DND-41 (cell line): ENCODE measurements at regions not wholly inside any gene's neighbourhood (a gene's known extent, or its start where the extent isn't known, plus 50 kb on each side); places are given as distances from the start of the nearest gene placed in this dataset.

Experiments
- ATAC-seq: fragments of 200-7000 bp; cut with Tn5 transposase; 3 replicates; pipeline ENCODE4 v1.9.1; 2021; ENCODE audit warnings: low read depth; ENCODE audit not compliant: insufficient read depth
- DNase-seq: peaks from one replicate; pipeline ENCODE4 v3.0.0-alpha.2; 2020
- H2AFZ ChIP-seq: 2 replicates; pipeline ENCODE4 v1.6.0; 2012; ENCODE audit warnings: low read depth, low read length
- H3K27ac ChIP-seq: 2 replicates; pipeline ENCODE4 v1.5.1; 2012; ENCODE audit warnings: low read length, inconsistent platforms
- H3K27me3 ChIP-seq: fragments of 200-600 bp; sonication (generic); 2 replicates; pipeline ENCODE4 v1.6.0; 2012; ENCODE audit warnings: low read length, mild to moderate bottlenecking, inconsistent platforms; ENCODE audit not compliant: insufficient read depth, poor library complexity
- H3K36me3 ChIP-seq: 2 replicates; pipeline ENCODE4 v1.5.1; 2012; ENCODE audit warnings: low read length, inconsistent platforms; ENCODE audit not compliant: insufficient read depth
- H3K4me1 ChIP-seq: 2 replicates; pipeline ENCODE4 v1.5.1; 2012; ENCODE audit warnings: mild to moderate bottlenecking, low read length; ENCODE audit not compliant: insufficient read depth
- H3K4me2 ChIP-seq: 2 replicates; pipeline ENCODE4 v1.6.0; 2012; ENCODE audit warnings: mild to moderate bottlenecking, moderate library complexity, low read length, inconsistent platforms; ENCODE audit not compliant: insufficient read depth
- H3K4me3 ChIP-seq, 2 experiments: fragments of 200-600 bp in 1 of 2; shearing (Covaris generic) in 1 of 2; 2 replicates each; pipeline ENCODE4 v1.5.1; 2012 to 2016; ENCODE audit warnings: inconsistent platforms in 2 of 2, low read length in 2 of 2, mild to moderate bottlenecking in 2 of 2, low read depth in 1 of 2, moderate library complexity in 1 of 2
- H3K79me2 ChIP-seq: 2 replicates; pipeline ENCODE4 v1.6.0; 2012; ENCODE audit warnings: low read length, inconsistent platforms; ENCODE audit not compliant: insufficient read depth
- H3K9ac ChIP-seq: 2 replicates; pipeline ENCODE4 v1.6.0; 2012; ENCODE audit warnings: low read depth, mild to moderate bottlenecking, inconsistent platforms, low read length, moderate library complexity
- H3K9me3 ChIP-seq: 2 replicates; pipeline ENCODE4 v1.5.1; 2012; ENCODE audit warnings: low read length, moderate library complexity, mild to moderate bottlenecking, inconsistent platforms; ENCODE audit not compliant: insufficient read depth, severe bottlenecking
- H4K20me1 ChIP-seq: 2 replicates; pipeline ENCODE4 v1.6.0; 2012; ENCODE audit warnings: low read length; ENCODE audit not compliant: insufficient read depth
- EZH2 ChIP-seq: IDR thresholded peaks from 3 replicates; pipeline ENCODE4 v1.6.1; 2012; ENCODE audit warnings: borderline replicate concordance, low read depth, mild to moderate bottlenecking, moderate library complexity, low read length, inconsistent platforms; ENCODE audit not compliant: severe bottlenecking
- TF ChIP-seq, protein P1 (sequence below): IDR thresholded peaks from 2 replicates; pipeline ENCODE4 v1.5.1; 2012; ENCODE audit warnings: borderline replicate concordance, low read length, moderate library complexity, mild to moderate bottlenecking; ENCODE audit not compliant: poor library complexity, severe bottlenecking; ENCODE audit errors: extremely low read depth

DNA sequence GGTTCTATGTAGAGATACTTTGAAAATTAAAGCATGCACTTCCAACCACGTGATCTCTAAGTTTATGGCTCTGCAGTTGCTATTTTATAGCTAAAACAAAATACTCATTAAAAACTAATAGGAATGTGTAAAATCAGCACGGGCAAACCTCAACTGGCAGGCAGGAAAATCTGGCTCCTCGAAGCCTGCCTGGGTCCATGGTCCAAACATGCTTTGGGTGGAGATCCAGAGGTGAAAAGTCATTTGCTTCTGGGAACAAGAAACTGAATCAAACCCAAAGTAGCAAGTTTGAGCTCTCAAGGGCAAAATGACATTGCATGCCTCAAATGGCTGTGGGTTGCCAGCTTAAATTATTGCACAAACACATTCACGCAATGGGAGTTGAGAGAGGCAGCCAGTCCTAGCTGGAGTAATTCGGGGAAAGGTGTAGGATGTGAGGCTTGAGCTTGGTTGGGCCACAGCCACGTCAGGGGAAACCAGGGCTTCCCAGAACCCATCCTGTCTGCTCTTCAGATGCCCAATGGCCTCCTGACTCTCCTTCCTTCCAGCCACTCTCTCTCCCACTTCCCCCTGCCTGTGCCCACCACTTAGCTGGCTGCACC is 75.2 kb upstream of the LCLAT1 start:
- no peak overlapping the region for H3K4me2 ChIP-seq
- no peak for TF ChIP-seq EZH2
- TF ChIP-seq, protein P1, sequence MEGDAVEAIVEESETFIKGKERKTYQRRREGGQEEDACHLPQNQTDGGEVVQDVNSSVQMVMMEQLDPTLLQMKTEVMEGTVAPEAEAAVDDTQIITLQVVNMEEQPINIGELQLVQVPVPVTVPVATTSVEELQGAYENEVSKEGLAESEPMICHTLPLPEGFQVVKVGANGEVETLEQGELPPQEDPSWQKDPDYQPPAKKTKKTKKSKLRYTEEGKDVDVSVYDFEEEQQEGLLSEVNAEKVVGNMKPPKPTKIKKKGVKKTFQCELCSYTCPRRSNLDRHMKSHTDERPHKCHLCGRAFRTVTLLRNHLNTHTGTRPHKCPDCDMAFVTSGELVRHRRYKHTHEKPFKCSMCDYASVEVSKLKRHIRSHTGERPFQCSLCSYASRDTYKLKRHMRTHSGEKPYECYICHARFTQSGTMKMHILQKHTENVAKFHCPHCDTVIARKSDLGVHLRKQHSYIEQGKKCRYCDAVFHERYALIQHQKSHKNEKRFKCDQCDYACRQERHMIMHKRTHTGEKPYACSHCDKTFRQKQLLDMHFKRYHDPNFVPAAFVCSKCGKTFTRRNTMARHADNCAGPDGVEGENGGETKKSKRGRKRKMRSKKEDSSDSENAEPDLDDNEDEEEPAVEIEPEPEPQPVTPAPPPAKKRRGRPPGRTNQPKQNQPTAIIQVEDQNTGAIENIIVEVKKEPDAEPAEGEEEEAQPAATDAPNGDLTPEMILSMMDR, result no peak

DNA sequence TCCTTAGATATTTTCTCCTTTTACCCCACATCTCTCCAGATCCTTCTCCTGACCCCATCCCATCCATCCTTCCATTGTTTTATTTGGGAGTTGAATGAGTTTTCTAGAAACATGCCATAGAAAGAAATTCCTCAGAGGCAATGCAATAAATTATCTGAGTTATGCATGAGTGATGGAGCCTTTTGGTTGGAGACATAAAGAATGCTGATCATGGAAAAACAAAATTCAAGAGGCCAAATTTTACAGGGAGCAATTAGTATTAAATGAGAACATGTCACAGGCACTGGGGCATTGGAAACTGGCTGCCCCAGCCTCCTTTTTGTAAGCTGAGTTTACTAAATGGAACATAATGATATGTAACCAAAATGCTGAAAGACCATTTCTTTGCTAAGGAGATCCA is 74.2 kb upstream of the LCLAT1 start:
- H3K9me3 ChIP-seq, result no peaks in the 10 kb centered on the region
- DNase-seq (no peak), ATAC-seq (no peak)
- H3K79me2 ChIP-seq, result no peaks in the 10 kb centered on the region
- H3K4me1 ChIP-seq, result no peaks in the 10 kb centered on the region
- no peak overlapping the region for H3K4me2 ChIP-seq
- no peak overlapping the region for H3K4me3 ChIP-seq
- H3K9ac ChIP-seq, result no peak overlapping the region
- no peaks in the 10 kb centered on the region for H4K20me1 ChIP-seq
- H3K27ac ChIP-seq, result no peak overlapping the region
- H2AFZ ChIP-seq, result no peak overlapping the region
- H3K36me3 ChIP-seq, result no peaks in the 10 kb centered on the region
- TF ChIP-seq EZH2, result no peak
- TF ChIP-seq, protein P1, result no peak
- H3K27me3 ChIP-seq, result no peaks in the 10 kb centered on the region

More for the DNA sequence above, 75.2 kb upstream of the LCLAT1 start:
- Histone ChIP-seq H3K4me3 (no peak overlapping the region), H3K27ac (no peak overlapping the region), H3K79me2 (no peaks in the 10 kb centered on the region), H2AFZ (no peak overlapping the region), H3K27me3 (no peaks in the 10 kb centered on the region), H4K20me1 (no peaks in the 10 kb centered on the region), H3K36me3 (no peaks in the 10 kb centered on the region), H3K9ac (no peak overlapping the region), H3K4me1 (no peaks in the 10 kb centered on the region), H3K9me3 (no peaks in the 10 kb centered on the region)
- DNase-seq (no peak), ATAC-seq (no peak)

- H3K4me1 ChIP-seq, result no peaks in the 10 kb centered on the region
- no peak overlapping the region for H3K4me3 ChIP-seq
- H4K20me1 ChIP-seq, result no peaks in the 10 kb centered on the region
- H3K36me3 ChIP-seq, result no peaks in the 10 kb centered on the region
- TF ChIP-seq, protein P1, result no peak
- no peak for TF ChIP-seq EZH2
- H3K9ac ChIP-seq, result no peak overlapping the region
- H3K27ac ChIP-seq, result no peak overlapping the region
- no peak overlapping the region for H3K4me2 ChIP-seq
- H3K9me3 ChIP-seq, result no peaks in the 10 kb centered on the region
- ATAC-seq, result no peak
- H3K79me2 ChIP-seq, result no peaks in the 10 kb centered on the region
- DNase-seq, result no peak
- no peaks in the 10 kb centered on the region for H3K27me3 ChIP-seq
- H2AFZ ChIP-seq, result no peak overlapping the region
Observed at GRCh38 chr2:30373881-30374302, 73.2 kb upstream of the LCLAT1 start.

DNA sequence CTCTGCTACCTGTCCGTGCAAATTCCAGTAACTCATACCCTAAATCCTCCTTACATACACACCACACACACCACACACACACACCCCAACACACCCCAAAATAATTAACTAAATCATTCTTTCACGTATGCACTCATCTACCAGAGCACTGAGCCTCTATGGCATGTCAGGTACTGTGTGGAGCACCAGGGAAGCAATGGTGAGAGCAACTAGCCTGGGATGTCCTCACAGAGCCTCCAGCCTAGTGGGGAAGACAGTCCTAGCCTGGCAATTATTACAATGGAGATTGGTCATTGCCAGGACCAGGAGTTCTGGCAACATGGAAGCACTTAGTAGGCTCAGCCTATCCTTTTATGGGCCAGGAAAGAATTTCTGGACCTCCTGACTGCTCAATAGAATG is 72.7 kb upstream of the LCLAT1 start:
- Histone ChIP-seq H4K20me1 (no peaks in the 10 kb centered on the region), H3K4me2 (no peak overlapping the region), H3K9ac (no peak overlapping the region), H3K36me3 (no peaks in the 10 kb centered on the region), H3K27me3 (no peaks in the 10 kb centered on the region), H3K27ac (no peak overlapping the region), H3K9me3 (no peaks in the 10 kb centered on the region), H3K79me2 (no peaks in the 10 kb centered on the region), H3K4me1 (no peaks in the 10 kb centered on the region), H2AFZ (no peak overlapping the region), H3K4me3 (no peak overlapping the region)
- TF ChIP-seq, protein P1, result no peak
- no peak for TF ChIP-seq EZH2
- DNase-seq (no peak), ATAC-seq (no peak)
